ENCODE measurements at regions not wholly inside any gene's neighbourhood (a gene's known extent, or its start where the extent isn't known, plus 50 kb on each side); places are given as distances from the start of the nearest gene placed in this dataset.

DNA sequence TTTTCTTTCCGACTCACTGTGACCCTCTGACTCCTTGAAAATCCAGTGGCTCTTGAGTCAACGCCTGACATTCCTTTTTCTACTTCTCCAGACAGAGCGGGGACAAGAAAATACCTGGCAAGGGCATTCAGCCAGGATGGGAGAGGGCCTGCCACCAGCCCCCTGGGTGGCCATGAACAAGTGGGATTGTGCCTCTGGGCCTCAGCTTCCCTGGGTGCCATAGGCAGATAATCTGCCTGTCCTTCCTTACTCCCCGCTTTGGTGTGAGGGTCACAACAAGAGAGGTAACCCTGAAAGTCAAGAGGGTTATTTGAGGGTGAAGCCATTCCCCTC is 613.9 kb upstream of the CADM1 start:
- no peaks in the 10 kb centered on the region for H3K9me3 ChIP-seq
- no peaks in the 10 kb centered on the region for H3K4me1 ChIP-seq
- WGBS, 2 donors = 84 to 88% methylated on average over 3 to 4 of the region's 4 CpGs
- intact Hi-C loops (cut with DNase I; ENCODE audit: low total_unique reads) = no loop called here
- H3K27me3 ChIP-seq = no peaks in the 10 kb centered on the region
- no peak for TF ChIP-seq POLR2A (IDR thresholded peaks at IDR 0.05)
- TF ChIP-seq, protein P1, sequence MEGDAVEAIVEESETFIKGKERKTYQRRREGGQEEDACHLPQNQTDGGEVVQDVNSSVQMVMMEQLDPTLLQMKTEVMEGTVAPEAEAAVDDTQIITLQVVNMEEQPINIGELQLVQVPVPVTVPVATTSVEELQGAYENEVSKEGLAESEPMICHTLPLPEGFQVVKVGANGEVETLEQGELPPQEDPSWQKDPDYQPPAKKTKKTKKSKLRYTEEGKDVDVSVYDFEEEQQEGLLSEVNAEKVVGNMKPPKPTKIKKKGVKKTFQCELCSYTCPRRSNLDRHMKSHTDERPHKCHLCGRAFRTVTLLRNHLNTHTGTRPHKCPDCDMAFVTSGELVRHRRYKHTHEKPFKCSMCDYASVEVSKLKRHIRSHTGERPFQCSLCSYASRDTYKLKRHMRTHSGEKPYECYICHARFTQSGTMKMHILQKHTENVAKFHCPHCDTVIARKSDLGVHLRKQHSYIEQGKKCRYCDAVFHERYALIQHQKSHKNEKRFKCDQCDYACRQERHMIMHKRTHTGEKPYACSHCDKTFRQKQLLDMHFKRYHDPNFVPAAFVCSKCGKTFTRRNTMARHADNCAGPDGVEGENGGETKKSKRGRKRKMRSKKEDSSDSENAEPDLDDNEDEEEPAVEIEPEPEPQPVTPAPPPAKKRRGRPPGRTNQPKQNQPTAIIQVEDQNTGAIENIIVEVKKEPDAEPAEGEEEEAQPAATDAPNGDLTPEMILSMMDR (IDR thresholded peaks at IDR 0.05) = no peak
- DNase-seq = no peak
- no peaks in the 10 kb centered on the region for H3K36me3 ChIP-seq (ENCODE audit: low read depth, missing control alignments)
- H3K27ac ChIP-seq = no peak overlapping the region
- H3K4me3 ChIP-seq = no peak overlapping the region

DNA sequence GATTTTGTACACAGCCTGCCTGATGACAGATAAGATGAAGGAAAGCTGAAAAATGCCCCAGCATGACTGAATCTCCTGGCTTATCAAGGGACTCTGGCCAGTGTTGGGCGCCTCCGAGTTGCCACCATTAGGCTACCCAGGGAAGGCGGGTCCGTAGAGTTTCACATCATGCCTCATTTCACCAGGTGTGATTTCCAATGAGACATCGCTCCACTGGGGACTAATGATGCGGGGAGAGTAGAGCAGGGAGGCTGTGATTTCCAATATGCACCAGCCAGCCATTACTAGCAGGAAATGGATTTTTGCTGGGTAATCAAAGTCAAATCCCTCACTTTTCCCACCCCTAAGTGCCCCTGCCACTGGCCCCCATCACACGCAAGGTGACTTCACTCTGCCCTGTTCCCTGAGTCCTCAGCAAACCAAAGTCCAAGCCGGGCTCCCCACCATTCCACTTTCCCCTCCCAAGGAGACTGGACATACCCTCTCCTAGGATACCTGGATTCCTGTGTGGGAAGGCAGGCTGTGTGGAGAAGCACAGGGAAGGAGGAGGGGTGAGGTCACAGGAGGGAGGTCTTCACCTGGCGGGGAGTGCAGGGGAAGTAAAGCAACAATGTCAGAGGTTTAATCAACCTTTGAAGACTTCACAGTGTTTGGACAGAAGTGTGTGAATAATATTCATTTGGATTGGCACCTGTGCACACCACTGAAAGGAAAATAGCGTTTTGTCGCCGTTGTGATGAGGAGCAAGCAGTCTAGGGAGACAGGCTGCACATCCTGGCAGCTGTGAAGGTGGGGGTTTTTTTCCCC is 613.3 kb upstream of the CADM1 start:
- WGBS, 2 donors = 93 to 94% methylated on average over 11 to 12 of the region's 12 CpGs
- Histone ChIP-seq H3K27me3 (no peaks in the 10 kb centered on the region), H3K4me3 (no peak overlapping the region), H3K4me1 (no peaks in the 10 kb centered on the region), H3K9me3 (no peaks in the 10 kb centered on the region), H3K27ac (no peak overlapping the region), H3K36me3 (ENCODE audit: low read depth, missing control alignments) (no peaks in the 10 kb centered on the region)
- no peak for DNase-seq
- intact Hi-C loops (cut with DNase I; ENCODE audit: low total_unique reads) = no loop called here
- TF ChIP-seq, protein P1 (IDR thresholded peaks at IDR 0.05) = no peak
- TF ChIP-seq POLR2A (IDR thresholded peaks at IDR 0.05) = no peak

DNA sequence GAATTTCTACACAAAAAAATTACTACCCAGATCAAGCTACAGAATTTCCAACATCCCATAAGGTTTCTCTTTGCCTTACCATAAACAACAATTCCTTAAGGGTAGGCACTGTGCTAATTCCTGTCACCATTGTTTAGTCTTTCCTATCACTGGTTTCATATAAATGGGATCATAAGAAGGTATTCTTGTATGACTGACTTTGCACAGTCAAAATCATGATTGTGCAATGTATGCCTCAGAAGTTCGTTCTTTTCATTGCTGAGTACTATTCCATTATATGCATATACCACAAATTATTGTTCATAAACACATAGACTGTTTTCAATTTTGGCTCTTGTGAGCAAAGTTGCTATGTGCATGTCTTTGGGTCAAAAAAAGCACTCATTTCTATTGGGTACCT is 611.6 kb upstream of the CADM1 start:
- Histone ChIP-seq H3K27ac (no peak overlapping the region), H3K4me1 (no peaks in the 10 kb centered on the region), H3K9me3 (no peaks in the 10 kb centered on the region), H3K36me3 (ENCODE audit: low read depth, missing control alignments) (no peaks in the 10 kb centered on the region), H3K27me3 (no peaks in the 10 kb centered on the region), H3K4me3 (no peak overlapping the region)
- DNase-seq = no peak
- WGBS, 2 donors = 82 to 91% methylated on average over 1 of the region's 1 CpG
- intact Hi-C loops (cut with DNase I; ENCODE audit: low total_unique reads) = no loop called here
- TF ChIP-seq, protein P1 (IDR thresholded peaks at IDR 0.05) = no peak
- no peak for TF ChIP-seq POLR2A (IDR thresholded peaks at IDR 0.05)

DNA sequence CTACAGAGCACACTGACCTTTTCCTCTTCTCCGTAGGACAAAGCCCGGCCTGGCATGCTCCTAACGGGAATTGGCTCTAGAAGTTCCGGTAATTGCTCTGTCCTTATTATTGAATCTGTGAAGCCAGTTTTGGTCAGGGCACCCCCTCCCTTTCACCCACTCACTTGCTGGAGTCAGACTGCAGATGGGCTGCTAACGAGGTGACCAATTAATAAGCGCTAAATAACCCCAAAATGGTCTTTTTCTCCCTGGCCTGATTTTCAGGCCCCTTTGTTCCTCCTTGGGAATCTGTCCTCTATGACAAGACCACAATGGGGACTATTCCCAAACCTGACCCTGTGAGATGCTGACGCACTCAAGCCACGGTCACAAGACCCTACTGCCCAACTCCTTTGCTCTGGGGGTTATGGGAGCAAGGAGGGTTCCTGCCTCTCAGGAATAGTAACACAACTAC is 610.0 kb upstream of the CADM1 start:
- Histone ChIP-seq H3K4me1 (no peaks in the 10 kb centered on the region), H3K4me3 (no peak overlapping the region), H3K27me3 (no peaks in the 10 kb centered on the region), H3K9me3 (no peaks in the 10 kb centered on the region), H3K36me3 (ENCODE audit: low read depth, missing control alignments) (no peaks in the 10 kb centered on the region), H3K27ac (no peak overlapping the region)
- no peak for DNase-seq
- TF ChIP-seq POLR2A (IDR thresholded peaks at IDR 0.05) = no peak
- TF ChIP-seq, protein P1 (IDR thresholded peaks at IDR 0.05) = no peak
- 72 to 73% methylated on average over 8 of the region's 8 CpGs for WGBS, 2 donors
- intact Hi-C loops (cut with DNase I; ENCODE audit: low total_unique reads) = no loop called here
